GM18505 (cell line): ENCODE measurements at regions not wholly inside any gene's neighbourhood (a gene's known extent, or its start where the extent isn't known, plus 50 kb on each side); places are given as distances from the start of the nearest gene placed in this dataset.

ENCODE experiments used
- ATAC-seq: cut with Tn5 transposase; IDR thresholded peaks from one replicate; pipeline ENCODE4 v1.9.1; 2021; ENCODE audit not compliant: unreplicated experiment
- POLR2A ChIP-seq: IDR thresholded peaks from 4 replicates; pipeline ENCODE4 v1.6.1; 2011; ENCODE audit warnings: borderline replicate concordance; ENCODE audit not compliant: insufficient read depth, insufficient read length; ENCODE audit errors: extremely low read depth

DNA sequence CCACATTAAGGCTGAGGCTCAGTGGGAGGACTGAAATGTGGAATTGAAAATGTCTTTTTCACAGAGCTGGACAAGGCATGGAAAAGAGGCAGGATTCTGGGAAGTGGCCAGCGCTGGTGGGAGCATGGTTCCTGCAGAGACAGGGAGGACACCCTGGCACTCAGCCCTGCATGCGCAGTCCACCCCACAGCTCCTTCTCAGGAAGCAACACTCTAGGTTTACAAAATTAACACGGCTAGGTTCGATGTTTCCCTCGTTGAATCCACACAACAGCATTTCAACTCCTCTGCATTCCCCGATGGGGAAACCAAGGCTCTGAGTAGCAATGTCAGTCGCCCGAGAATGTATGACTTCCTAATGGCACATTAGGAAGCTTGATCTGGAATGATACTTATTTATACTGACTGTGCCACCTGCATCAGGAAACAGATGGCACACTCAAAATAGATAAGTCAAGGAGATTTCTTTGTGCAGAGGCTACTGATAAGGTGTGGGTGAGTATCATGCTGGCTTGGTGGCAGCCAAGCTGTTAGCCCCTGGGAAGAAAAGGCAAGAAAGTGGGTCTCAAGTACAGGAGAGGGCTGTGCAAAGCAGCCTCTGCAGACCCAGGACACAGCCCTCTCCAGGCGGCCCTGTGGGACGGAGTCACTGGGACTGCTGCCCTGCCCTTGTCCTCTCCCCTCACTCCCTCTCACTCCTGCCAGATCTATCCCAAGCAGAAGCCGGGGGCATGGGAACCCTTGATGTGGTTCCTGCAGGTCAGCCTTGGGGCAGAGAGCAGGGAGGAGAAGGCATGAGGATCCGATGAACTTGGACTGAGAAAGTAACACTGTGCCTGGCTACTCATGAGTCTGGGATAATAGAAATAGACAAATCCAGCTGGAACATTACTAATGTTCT, 158.4 kb upstream of the FHL2 start:
- TF ChIP-seq POLR2A = no peak
- ATAC-seq = no peak

DNA sequence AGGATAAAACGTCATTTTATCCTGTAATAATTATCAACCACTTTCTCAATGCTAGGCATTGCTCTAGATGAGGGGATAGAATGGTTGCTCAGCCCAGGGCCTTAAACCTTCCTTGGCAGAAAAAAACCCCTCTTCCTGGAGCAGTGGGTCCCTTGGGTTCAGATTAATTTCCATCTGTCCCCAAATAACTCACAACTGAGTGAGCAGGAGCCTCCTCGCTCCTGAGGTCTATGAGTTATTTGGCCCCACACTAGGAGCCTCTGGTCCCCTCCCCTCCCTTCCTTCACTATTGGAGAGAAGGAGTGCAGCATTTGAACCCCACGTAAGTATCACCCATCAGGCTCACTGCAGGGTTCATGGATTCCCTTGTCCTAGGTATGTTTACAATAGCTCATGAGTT, 157.5 kb upstream of the FHL2 start:
- no peak for TF ChIP-seq POLR2A
- ATAC-seq = no peak

DNA sequence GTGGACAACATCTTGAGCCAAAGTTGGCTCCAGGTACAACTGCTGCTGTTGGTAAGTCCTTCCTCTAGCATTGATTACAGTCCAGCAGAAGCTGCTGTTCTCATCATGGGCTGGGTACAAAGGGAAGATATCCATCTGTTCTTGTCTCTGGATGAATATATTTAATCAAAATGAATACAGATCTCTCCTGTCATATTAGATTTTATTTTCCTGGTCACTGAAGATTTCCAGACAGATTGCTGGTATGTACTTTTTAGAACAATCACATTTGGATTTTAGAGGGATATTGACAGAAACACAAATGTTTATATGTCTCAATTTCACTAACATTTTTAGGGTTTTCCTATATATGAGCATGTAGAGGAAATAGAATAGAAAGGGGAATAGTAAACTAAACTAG, 155.4 kb upstream of the FHL2 start:
- no peak for ATAC-seq
- no peak for TF ChIP-seq POLR2A

DNA sequence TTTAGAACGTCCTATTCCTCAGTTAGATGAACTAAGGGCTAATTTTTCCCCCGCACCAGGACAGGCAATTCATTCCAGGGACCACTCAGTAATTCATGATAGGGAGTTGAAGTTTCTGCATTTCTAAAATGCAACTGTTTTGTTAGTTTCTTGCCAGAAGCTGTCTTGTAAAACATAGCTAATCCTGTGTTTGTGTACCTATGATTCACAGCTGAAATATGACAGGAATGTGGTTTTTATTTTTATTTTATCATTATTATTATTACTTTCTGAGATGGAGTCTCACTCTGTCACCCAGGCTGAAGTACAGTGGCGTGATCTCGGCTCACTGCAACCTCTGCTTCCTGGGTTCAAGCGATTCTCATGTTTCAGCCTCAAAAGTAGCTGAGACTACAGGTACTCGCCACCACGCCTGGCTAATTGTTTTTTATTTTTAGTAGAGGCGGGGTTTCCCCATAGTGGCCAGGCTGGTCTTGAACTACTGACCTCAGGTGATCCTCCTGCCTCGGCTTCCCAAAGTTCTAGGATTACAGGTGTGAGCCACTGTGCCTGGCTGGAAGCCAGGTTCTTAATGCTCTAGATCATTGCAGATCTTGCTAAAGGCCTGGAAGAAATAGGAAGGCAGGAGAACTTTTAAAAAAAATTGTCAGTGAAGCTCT, 154.8 kb upstream of the FHL2 start:
- no peak for TF ChIP-seq POLR2A
- no peak for ATAC-seq

DNA sequence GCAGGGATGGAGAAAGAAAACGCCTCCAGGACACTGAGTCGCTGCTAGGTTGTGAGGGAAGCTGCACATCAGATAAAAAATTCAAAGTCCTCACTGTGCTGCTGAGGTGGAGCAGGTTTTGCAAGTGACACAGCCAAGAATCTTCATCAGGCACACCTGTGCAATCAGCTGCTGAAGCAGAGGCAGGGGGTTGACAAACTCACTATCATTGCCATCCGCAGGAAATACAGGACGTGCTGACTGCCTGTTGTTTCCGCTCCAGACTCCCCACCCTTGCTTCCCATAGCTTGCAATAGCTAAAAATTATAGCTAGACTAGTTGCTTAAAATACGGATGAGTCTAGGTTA, 147.8 kb upstream of the FHL2 start:
- no peak for ATAC-seq

DNA sequence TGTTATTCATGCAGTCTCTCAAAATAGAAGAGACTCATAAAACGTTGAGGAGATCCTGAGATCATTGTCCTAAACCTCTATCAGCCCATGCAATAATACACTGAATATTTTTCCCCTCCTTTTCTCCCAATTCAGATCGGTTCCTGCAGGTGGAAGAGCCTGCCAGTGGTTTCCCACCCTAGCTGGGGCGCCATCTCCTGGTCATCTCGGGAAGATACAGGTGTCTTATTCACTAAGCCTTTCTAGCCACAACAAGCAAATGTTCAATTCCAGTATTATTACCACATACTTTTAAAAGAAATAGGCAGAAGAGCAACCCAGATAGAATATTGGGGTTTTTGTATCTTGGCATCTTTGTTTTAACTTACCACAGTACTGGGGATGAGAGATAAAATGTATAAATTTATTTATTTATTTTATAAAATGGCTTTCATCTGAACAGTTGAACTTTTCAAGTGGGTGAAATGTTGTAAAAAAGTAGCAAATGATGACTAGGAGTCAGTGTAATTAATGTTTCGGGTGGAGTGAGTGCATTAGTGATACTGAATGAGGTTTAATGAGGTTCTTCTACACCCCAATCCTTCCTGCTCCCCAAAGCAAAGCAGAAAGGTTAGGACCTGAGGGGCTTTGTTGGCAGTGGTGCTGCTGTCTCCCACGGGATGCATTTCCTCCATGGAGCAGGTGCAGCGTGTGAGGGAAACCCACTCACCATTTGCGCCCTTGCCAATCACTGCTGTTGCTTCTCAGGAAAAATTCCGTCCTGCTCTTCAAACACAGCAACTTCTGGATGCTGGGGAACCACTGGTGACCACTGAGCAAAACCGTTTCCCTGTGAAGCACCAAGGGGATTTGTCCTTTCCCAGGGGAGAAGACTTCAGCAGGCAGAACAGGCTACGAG, 147.1 kb upstream of the FHL2 start:
- peak; percentile 66 for ATAC-seq
- no peak for TF ChIP-seq POLR2A

More for the DNA sequence above, 147.8 kb upstream of the FHL2 start:
- no peak for TF ChIP-seq POLR2A

DNA sequence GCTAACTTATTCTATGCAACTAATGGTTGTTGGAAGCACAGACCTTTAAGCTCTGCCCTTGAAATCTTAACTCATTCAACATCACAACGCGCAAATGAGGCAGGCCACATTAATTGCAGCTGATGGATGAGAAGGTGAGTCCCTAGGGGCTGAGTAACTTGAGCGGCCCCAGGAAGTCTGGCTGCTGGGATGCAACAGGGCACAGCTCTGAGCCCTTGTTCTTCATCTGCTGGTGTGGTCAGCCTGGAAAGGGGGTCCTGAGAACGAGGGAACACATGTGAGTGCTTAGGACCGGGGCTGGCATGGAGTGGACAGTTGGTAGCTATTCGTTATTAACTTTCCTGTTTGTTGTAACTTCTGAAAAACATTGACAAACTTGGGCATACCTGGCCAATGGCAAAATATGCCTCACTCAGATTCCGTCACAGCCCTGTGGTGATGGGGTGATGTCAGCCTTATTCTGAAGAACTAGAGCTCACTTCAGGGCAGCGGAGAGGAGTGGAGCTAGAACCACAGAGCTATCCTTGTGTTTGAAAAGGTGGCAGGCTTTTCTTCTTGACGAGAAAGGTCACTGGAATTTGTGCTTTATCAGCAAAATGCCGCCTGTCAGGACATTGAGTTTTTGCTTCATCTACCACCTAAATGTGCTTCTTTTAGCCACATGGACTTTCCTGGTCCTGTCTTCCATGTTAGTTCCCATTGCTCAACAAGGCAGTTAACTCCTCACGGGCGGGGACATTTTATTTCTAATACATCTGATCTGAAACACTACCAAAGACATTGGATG, 145.9 kb upstream of the FHL2 start:
- TF ChIP-seq POLR2A = no peak
- no peak for ATAC-seq

DNA sequence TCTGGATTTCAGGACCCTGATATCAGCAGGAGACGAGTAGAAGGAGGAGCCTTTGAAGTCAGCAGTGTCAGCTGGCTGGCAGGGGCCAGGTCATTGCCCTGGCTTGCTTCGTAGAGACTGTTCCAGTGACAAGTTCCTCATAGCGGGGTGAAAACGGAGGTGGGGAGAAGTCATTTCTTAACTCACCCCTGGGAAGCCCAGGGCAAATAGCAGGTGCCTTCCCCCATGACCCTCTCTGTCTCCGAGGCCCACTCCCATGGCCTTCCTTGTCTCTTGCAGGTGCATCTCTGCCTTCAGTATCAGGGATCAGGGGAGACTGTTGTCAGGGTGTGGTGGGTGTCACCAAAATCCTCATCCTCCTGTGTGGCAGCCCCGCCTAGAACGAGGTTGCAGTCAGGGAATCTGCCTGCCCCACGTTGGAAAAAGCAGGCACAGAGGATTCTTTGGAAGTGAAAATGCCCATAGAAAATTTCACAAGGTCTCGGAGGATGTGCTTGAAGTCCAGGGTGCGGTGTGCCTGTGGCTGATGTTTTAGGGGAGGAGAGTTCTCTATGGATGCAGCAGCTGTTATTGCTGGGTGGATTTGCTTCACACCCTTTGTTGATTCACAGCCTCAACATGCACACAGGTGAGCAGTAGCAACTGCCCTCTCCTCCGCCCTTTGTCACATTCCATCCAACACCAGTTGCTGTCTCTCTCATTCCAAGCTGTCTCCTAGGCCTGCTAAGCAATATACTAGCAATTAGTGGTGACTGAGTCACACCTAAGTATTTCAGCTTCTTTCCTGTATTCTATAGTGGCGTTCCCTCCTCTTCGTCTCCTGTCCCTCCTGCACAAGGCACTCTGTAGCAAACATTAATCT, 142.6 kb upstream of the FHL2 start:
- no peak for TF ChIP-seq POLR2A
- ATAC-seq = no peak

DNA sequence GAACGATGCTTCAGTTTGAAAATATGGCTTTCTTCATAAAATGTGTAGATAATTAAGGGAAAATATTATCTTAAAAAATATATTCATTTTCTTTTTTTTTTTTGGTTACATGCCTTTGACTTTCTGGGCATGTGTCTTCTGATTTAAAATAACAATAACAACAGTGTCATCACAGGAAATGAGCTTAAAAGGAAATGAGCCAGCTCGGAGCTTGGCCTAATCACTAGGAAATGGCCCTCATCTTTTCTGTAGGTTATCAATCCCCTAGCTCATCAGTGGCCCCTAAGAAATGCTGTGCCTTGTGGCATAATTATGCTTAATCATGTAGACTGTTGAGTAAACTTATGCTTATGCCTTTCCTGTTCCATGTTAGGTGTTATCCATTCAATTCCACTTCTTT, 141.8 kb upstream of the FHL2 start:
- TF ChIP-seq POLR2A = no peak
- ATAC-seq = no peak

DNA sequence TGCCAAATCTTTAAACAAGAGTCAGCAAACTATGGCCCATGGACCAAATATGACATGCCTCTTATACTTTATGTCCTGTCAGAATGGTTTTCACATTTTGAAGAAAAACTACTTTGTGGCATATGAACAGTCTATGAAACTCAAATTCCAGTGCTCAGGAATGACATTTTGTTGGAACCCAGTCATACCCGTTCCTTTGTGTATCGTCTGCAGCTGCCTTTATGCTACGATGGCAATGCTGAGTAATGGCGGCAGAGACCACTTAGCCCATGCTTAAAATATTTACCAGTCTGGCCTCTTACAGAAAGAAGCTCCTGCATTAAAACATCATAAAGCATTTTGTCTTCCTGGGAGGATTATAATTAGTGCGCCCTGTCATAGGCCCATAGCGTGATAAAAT, 140.5 kb upstream of the FHL2 start:
- no peak for ATAC-seq
- no peak for TF ChIP-seq POLR2A

DNA sequence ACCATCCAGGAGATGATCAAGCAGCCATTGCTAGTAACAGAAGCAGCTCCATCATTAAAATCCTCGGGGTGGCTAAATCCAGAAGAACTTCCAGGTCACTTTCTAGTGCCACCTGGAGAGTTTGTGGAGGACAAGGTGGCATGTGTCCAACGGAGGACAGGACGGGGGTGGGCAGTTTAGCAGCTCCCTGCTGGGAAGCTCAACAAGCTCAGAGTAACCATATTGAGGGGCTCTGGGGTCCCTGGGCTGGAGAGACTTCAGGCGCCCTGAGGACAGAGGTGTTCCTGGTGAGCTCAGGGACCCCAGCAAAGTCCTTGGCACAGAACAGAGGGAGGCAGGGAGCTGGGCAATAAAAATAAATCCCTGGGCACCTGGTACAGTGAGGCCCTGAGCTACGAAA, 140.0 kb upstream of the FHL2 start:
- no peak for ATAC-seq
- TF ChIP-seq POLR2A = no peak

DNA sequence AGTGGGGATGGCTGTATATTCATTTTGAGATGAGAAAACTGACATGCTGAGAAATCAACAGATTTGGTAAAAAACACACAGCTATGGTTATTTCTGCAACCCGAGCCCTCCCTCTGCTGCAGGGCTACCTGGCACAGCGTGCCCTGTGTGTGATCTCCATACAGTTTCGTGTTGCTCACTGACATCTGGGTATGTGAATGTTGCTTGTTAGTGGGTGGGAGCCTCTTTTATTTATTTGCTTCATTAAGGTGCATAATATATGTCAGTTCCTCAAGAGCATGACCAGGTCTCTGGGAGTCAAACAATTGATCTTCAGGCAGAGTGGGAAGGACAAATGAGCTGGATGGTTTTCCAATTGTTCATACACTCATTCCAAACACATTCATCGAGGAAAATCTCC, 139.1 kb upstream of the FHL2 start:
- no peak for ATAC-seq
- TF ChIP-seq POLR2A = no peak
